LNCaP clone FGC (cell line): ENCODE measurements at regions not wholly inside any gene's neighbourhood (a gene's known extent, or its start where the extent isn't known, plus 50 kb on each side); places are given as distances from the start of the nearest gene placed in this dataset.
A peak's percentile ranks its signal among the peaks of the same experiment; 100 is the strongest.

ENCODE experiments used
- DNase-seq: peaks from one replicate; pipeline ENCODE4 v3.0.0-alpha.2; 2011; ENCODE audit warnings: low read depth
- H3K4me3 ChIP-seq: 2 replicates; pipeline ENCODE4 v1.5.1; 2011; ENCODE audit warnings: mild to moderate bottlenecking, low read depth, low read length, control low read depth
- TF ChIP-seq, protein P1 (sequence below): IDR thresholded peaks from 2 replicates; pipeline ENCODE4 v1.5.1; 2012; ENCODE audit warnings: mild to moderate bottlenecking; ENCODE audit not compliant: control insufficient read depth, insufficient read depth; ENCODE audit errors: extremely low read depth

DNA sequence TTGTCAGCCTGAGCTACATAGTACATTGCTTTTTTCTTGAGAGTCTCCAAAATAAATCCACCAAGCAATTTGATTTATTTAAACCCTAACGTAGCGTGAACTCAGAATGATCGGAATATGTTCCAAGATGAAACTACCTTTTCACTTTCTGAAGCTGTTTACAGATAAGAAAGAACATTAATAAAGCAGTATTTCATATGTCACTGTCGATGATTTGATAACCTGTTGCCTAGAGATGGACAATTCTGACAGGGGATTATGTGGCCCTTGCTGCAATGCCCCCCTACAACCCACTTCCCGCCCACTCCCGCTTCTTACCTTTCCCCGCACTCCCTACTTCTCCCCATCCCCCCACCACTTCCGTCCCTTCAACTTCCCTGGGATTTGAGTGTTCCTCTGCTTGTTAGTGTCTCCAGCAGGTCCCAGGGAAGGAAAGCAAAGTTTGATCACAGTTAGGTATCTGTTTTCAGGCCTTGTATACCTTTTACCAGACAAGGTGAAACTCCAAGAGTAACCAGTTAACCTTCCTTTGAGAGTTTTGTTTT is 229.2 kb upstream of the HMGA2 start:
- TF ChIP-seq, protein P1, sequence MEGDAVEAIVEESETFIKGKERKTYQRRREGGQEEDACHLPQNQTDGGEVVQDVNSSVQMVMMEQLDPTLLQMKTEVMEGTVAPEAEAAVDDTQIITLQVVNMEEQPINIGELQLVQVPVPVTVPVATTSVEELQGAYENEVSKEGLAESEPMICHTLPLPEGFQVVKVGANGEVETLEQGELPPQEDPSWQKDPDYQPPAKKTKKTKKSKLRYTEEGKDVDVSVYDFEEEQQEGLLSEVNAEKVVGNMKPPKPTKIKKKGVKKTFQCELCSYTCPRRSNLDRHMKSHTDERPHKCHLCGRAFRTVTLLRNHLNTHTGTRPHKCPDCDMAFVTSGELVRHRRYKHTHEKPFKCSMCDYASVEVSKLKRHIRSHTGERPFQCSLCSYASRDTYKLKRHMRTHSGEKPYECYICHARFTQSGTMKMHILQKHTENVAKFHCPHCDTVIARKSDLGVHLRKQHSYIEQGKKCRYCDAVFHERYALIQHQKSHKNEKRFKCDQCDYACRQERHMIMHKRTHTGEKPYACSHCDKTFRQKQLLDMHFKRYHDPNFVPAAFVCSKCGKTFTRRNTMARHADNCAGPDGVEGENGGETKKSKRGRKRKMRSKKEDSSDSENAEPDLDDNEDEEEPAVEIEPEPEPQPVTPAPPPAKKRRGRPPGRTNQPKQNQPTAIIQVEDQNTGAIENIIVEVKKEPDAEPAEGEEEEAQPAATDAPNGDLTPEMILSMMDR: no peak
- no peak overlapping the region for H3K4me3 ChIP-seq
- no peak for DNase-seq

DNA sequence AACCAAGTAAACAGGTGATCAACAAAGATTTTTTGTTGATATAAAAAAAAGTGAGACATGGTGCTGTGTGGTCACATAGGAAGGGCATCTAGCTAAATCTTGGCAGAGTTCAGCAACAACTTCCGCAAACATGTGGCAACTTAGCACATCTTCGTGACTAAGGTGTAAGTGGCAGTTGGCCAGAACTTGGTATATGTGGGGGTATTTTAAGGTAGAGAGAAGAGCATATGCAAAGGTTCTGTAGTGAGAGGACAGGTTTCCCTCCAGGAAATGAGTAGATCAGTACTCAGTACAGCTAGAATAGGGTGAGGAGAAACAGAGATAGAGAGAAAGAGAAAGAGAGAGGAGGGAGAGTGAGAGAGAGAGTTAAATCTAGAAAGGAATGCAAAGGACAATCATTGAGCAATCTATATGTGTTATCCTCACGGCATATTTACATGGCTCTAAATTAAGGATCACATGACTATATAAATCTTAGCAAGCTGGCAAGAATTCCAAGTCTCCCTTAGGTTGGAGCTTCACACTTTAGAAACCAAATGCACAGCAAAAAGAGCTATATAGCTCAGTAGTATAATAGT is 227.7 kb upstream of the HMGA2 start:
- TF ChIP-seq, protein P1: no peak
- H3K4me3 ChIP-seq: no peak overlapping the region
- DNase-seq: no peak

- H3K4me3 ChIP-seq: no peak overlapping the region
- no peak for DNase-seq
- TF ChIP-seq, protein P1: no peak
Measured at GRCh38 chr12:65597527-65597926, 226.8 kb upstream of the HMGA2 start.

GRCh38 chr12:65598688-65599087 is 225.6 kb upstream of the HMGA2 start:
- no peak overlapping the region for H3K4me3 ChIP-seq
- no peak for DNase-seq
- TF ChIP-seq, protein P1: no peak

- TF ChIP-seq, protein P1: no peak
- no peak overlapping the region for H3K4me3 ChIP-seq
- DNase-seq: no peak
Measured at GRCh38 chr12:65602253-65602609, 222.1 kb upstream of the HMGA2 start.

GRCh38 chr12:65602610-65603295 is 221.5 kb upstream of the HMGA2 start:
- TF ChIP-seq, protein P1: peak; percentile 68
- no peak overlapping the region for H3K4me3 ChIP-seq
- no peak for DNase-seq
